Amniotic stem cell (primary cell): ENCODE measurements at regions not wholly inside any gene's neighbourhood (a gene's known extent, or its start where the extent isn't known, plus 50 kb on each side); places are given as distances from the start of the nearest gene placed in this dataset.

ENCODE experiments used
- DNase-seq: peaks from one replicate; lab custom pipeline; 2025; lab: John Stamatoyannopoulos, UW

GRCh38 chr14:51473808-51474565 lies 177.7 kb upstream of the FRMD6 start:
- DNase-seq, result no peak

GRCh38 chr14:51474854-51475253 lies 176.9 kb upstream of the FRMD6 start:
- no peak for DNase-seq

- DNase-seq, result no peak
These were observed 173.5 kb upstream of the FRMD6 start for GRCh38 chr14:51478175-51478621.

GRCh38 chr14:51479584-51480325 lies 172.0 kb upstream of the FRMD6 start:
- DNase-seq, result no peak

GRCh38 chr14:51481643-51482042 lies 170.1 kb upstream of the FRMD6 start:
- no peak for DNase-seq

GRCh38 chr14:51482102-51482501 lies 169.6 kb upstream of the FRMD6 start:
- DNase-seq, result no peak

GRCh38 chr14:51484485-51484884 lies 167.2 kb upstream of the FRMD6 start:
- no peak for DNase-seq

GRCh38 chr14:51485733-51486132 lies 166.0 kb upstream of the FRMD6 start:
- DNase-seq, result no peak

- no peak for DNase-seq
These were observed 163.9 kb upstream of the FRMD6 start for GRCh38 chr14:51487848-51488247.

GRCh38 chr14:51488569-51489220 lies 163.0 kb upstream of the FRMD6 start:
- no peak for DNase-seq

GRCh38 chr14:51490205-51490604 lies 161.5 kb upstream of the FRMD6 start:
- DNase-seq, result no peak

- DNase-seq, result no peak
These were observed 160.6 kb upstream of the FRMD6 start for GRCh38 chr14:51491036-51491545.

- DNase-seq, result no peak
These were observed 159.9 kb upstream of the FRMD6 start for GRCh38 chr14:51491776-51492175.

GRCh38 chr14:51495319-51495718 lies 156.4 kb upstream of the FRMD6 start:
- no peak for DNase-seq

- DNase-seq, result no peak
These were observed 153.1 kb upstream of the FRMD6 start for GRCh38 chr14:51498411-51499227.

- DNase-seq, result no peak
These were observed 150.9 kb upstream of the FRMD6 start for GRCh38 chr14:51500776-51501175.

GRCh38 chr14:51501746-51502145 lies 150.0 kb upstream of the FRMD6 start:
- DNase-seq, result no peak

- no peak for DNase-seq
These were observed 147.0 kb upstream of the FRMD6 start for GRCh38 chr14:51504669-51505068.

GRCh38 chr14:51507511-51507905 lies 144.2 kb upstream of the FRMD6 start:
- no peak for DNase-seq

GRCh38 chr14:51507906-51508511 lies 143.7 kb upstream of the FRMD6 start:
- no peak for DNase-seq

- no peak for DNase-seq
These were observed 140.4 kb upstream of the FRMD6 start for GRCh38 chr14:51511265-51511664.
